NCI-H82 (cell line): ENCODE measurements at regions not wholly inside any gene's neighbourhood (a gene's known extent, or its start where the extent isn't known, plus 50 kb on each side); places are given as distances from the start of the nearest gene placed in this dataset.
A peak's percentile ranks its signal among the peaks of the same experiment; 100 is the strongest.

Source experiments
- DNase-seq: peaks from one replicate; lab custom pipeline; 2025; lab: John Stamatoyannopoulos, UW

DNA sequence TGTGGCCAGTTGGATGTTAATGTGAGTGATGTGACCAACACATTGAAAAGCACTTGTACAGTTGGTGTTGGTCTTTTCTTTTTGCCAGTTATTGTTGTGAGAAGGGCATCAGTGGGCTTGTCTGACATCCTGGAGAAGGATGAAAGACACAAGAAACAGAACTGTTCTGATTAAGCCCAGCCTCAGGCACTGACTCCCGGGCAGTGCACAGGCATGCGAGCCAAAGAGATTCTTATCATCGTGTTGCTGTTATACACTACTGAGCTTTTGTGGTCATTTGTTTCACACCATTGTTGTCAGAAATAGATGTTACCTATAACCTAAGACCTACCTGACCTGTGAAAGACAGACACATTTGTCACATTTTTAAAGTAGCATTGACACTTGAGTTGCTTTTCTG is 236.8 kb upstream of the CA10 start:
- no peak for DNase-seq

DNA sequence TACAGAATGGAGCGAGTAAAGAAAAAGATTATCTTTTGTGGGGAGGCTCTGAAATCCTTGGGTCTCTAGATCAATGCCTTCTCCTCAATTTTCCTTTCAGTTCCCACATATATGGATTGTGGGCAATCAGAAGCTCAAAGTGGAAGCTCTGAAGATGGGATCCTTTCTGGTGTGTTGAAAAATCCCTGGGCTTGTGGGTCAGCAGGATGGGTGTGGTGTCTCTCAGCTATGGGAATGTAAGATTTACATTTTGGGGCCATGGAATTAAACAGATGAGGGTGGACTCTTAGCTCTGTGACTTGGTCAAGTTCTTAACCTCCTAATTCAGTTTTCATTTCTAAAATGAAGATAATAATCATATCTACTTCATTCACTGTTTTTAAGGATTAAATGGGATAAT is 231.9 kb upstream of the CA10 start:
- DNase-seq: no peak

GRCh38 chr17:52389632-52390031 is 231.1 kb upstream of the CA10 start:
- DNase-seq: no peak

GRCh38 chr17:52388941-52389340 is 230.4 kb upstream of the CA10 start:
- no peak for DNase-seq

DNA sequence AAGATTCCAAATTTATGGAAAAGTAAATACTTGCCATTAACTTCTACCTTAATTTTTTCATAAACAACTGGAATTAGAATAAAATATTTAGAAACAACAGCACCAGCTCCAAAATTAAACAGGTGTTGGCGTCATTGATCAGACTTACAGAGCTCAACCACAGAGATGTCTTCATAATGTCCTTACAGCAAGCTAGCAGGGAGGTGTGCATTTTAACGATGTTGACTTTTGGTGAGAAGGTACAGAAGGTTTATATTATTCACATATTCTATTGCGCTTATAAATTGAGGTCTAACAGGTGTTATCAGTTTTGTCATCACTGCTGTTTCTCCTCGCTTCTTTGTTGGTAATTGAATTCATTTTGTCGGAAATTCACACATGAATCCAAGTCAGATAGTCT is 226.2 kb upstream of the CA10 start:
- no peak for DNase-seq

- peak; percentile 86 for DNase-seq
These were observed 225.1 kb upstream of the CA10 start for GRCh38 chr17:52383493-52384100.

DNA sequence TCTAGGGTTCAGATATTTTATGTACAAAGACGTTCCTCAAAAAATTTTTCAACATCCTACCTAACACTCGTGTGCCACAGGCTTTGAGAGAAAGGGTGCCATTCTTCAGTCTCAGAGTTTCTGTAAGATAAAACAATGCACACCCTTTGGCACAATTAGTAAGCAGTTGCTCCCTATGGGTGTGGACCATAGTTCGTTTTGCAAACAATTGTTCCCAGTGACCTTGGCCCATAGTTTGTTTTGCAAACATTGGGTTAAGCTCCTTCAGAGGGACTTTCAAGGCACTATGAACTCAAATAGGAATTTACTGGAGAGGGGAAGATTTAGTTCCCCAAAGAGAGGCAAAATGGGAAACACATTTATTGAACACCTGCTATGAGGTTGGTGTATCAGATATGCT is 220.3 kb upstream of the CA10 start:
- no peak for DNase-seq

- peak; percentile 4 for DNase-seq
These were observed 217.6 kb upstream of the CA10 start for GRCh38 chr17:52376137-52376536.

DNA sequence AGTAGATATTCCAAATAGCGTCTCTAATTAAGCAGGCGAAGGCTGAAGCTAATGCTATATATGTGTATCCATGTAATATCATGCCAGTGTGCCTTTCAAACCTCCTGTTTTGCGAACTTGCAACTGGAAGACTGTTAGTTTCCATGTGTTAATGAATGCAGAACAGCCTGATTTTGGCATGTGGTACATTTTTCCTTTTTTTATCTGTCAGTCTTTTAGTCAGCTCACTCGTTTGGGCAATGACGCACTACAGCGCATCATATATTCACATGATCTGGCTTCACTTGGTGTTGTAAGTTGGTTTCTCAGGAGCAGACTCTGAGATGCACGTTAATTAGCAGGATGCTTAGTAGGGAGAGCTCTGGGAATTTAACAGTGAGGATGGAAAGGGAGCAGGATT is 210.4 kb upstream of the CA10 start:
- DNase-seq: no peak

DNA sequence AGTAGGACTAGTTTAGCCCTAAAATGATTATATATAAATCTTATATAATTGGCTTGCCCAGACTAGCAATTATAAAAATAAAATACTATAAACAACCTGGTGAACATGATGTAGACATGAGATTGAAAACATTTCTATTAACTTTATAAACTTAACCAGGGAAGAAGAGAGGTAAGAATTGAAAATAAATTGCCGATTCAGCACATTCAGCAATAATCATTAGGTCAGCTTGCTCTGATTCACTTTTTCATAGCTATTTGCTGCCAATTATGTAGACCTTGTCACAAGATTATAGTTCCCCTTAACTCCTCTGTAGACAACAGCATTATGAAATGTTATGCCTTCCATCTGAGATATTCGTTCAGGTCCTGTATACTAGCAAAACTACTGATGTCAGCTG is 199.3 kb upstream of the CA10 start:
- no peak for DNase-seq

GRCh38 chr17:52336796-52337195 is 178.3 kb upstream of the CA10 start:
- no peak for DNase-seq

GRCh38 chr17:52306314-52306713 is 147.8 kb upstream of the CA10 start:
- DNase-seq: no peak

- no peak for DNase-seq
These were observed 140.4 kb upstream of the CA10 start for GRCh38 chr17:52298881-52299280.

- DNase-seq: peak; percentile 46
These were observed 138.9 kb upstream of the CA10 start for GRCh38 chr17:52297230-52298010.

DNA sequence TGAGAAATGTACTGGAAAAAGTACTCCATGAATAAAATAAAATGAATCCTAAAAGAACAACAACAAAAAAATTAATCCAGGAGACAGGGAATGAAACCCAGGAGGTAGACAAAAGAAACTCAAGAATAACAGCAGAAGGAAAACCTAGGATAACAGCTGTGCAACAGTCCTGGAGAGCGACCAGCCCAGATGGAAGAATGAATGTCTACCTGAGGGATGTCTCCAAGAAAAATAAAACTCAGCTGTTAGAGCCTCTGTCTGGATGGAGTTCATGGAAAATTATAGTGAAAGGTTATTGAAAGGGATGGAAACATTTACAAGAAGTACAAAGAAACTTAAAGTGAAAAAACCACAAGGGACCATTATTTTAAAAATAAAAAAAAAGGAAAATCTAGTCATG is 135.8 kb upstream of the CA10 start:
- DNase-seq: no peak

GRCh38 chr17:52287611-52288010 is 129.1 kb upstream of the CA10 start:
- no peak for DNase-seq

DNA sequence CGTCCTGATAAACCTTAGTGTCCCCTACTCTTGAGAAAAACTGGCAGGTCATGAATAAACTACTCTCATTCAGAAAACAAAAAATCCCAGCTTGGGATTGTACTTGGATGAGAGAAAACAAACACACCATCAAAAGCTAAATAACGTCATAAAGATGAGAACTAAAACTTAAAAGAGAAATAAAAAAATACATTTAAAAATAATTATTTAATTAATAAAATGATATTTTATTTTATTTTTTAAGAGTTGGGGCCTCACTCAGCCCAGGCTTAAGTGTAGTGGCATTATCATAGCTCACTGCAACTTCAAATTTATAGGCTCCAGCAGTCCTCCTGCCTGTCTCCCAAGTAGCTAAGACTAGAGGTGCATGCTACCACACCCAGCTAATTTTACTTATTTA is 125.4 kb upstream of the CA10 start:
- DNase-seq: no peak

DNA sequence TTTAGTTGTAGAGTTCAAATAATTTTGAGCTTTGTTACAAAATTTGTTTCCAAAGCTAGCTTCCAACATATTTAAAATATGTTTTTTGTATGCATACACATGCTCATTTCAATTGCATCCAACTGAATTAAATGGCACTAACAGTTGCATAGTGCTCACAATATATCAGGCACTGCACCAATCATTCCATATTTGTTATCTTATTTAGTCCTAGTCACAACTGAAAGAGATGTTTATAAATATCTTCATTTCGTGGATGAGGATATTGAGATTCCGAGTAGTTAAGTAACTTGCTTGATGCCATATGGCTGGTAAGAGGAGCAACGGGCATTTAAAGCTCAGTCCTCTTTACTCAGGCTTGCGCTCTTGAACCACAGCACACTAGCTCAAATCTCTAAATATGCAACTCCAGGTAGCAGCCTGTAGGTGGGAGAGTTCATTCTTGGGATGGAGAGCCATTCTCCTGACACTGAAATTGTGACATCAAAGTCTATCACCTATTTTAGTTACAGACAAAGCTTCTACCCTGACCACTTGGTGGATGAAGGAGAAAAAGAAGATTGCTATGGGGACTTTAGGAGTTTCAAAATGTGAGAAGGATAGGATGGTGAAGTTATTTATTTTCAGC is 118.0 kb upstream of the CA10 start:
- DNase-seq: peak; percentile 14

DNA sequence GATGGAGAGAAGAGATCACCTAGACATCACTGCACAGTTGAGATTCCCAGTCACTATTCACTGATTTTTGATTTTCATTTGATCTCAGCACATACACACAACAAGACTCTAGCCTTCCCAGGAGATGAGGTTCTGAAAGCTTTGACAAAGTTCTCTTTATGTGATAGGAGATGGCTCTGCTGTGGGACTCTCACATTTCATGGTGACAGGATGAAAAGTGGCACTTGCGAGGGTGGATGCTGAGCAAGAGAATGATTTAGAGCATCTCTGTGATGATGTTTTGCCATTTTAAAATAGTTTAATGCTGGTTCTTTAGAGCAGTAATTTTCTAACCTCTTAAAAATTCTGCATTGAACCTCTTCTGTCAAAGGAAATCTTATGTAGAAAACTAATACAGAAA is 113.3 kb upstream of the CA10 start:
- DNase-seq: no peak

GRCh38 chr17:52255347-52255746 is 96.8 kb upstream of the CA10 start:
- DNase-seq: no peak

DNA sequence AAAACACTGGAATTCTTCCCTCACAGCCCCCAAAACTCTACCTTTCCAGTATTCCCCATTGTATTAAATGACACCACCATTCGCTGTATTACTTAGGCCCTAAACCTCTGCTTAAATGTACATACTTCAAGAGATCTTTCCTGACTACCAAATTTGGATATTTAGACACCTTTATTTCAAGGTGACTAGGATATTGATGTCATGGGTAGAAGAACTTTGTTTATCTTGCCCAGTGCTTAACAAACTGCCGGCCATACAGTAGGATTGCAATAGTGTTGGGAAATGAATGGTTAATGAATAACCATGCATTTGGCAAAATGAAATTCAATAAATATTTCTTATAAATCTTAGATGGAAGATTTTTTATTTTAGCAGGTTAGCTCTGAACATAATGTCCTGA is 86.2 kb upstream of the CA10 start:
- DNase-seq: no peak

DNA sequence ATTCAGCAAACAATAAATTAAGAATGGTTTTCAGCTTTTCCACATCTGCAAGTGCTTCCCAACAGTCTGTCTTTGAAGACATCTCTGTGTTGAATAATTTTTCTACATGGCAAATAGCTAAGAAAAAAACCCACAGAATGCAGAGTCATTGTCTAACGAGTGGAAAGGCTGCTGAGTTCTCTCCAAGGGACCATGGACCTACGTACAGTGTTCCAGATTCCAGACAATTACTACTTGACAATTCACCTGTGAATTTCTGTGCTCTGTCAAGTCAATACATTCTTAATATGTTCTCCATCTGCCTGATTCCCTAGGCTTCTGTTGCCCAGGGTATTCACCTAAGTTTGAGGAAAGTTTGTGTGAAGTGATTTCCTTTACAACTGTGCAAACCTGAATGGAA is 83.8 kb upstream of the CA10 start:
- no peak for DNase-seq

- DNase-seq: peak; percentile 13
These were observed 78.6 kb upstream of the CA10 start for GRCh38 chr17:52237151-52237550.

- DNase-seq: peak; percentile 80
These were observed 77.0 kb upstream of the CA10 start for GRCh38 chr17:52235516-52235915.
